ACC112 (cell line): ENCODE measurements at regions not wholly inside any gene's neighbourhood (a gene's known extent, or its start where the extent isn't known, plus 50 kb on each side); places are given as distances from the start of the nearest gene placed in this dataset.

Experiments
- H2AFZ ChIP-seq: fragments of 200-600 bp; sonication (generic); one replicate; pipeline ENCODE4 v1.6.0; 2017; ENCODE audit warnings: antibody characterized with exemption, low read length; ENCODE audit not compliant: unreplicated experiment
- H3K27ac ChIP-seq: fragments of 200-600 bp; sonication (generic); 2 replicates; pipeline ENCODE4 v1.5.1; 2014; ENCODE audit warnings: low read depth, mild to moderate bottlenecking, antibody characterized with exemption, low read length, moderate library complexity
- H3K27me3 ChIP-seq: fragments of 200-600 bp; sonication (generic); 2 replicates; pipeline ENCODE4 v1.6.1; 2014; ENCODE audit warnings: mild to moderate bottlenecking, antibody characterized with exemption, low read length, moderate library complexity, mixed read lengths; ENCODE audit not compliant: insufficient read depth
- H3K36me3 ChIP-seq: fragments of 200-600 bp; sonication (generic); 2 replicates; pipeline ENCODE4 v1.6.1; 2016; ENCODE audit warnings: mild to moderate bottlenecking, antibody characterized with exemption, low read length, moderate library complexity, mixed read lengths; ENCODE audit not compliant: insufficient read depth
- H3K4me1 ChIP-seq: fragments of 200-600 bp; sonication (generic); one replicate; pipeline ENCODE4 v1.6.1; 2016; ENCODE audit warnings: low read length, mixed read lengths; ENCODE audit not compliant: insufficient read depth, unreplicated experiment, control insufficient read depth
- H3K4me3 ChIP-seq: fragments of 200-600 bp; sonication (generic); 2 replicates; pipeline ENCODE4 v1.5.1; 2014; ENCODE audit warnings: mild to moderate bottlenecking, low read depth, low read length
- H3K79me2 ChIP-seq: fragments of 200-600 bp; sonication (generic); one replicate; pipeline ENCODE4 v1.6.0; 2016; ENCODE audit warnings: low read length; ENCODE audit not compliant: control insufficient read depth, unreplicated experiment, insufficient read depth

- Histone ChIP-seq H3K4me3 (no peak overlapping the region), H3K4me1 (peaks cover 46% of the 10 kb centered on the region), H2AFZ (no peak overlapping the region), H3K36me3 (0 out of 2 replicates have a peak, but pooled peaks cover 5% of the 10 kb centered on the region), H3K27me3 (no peaks in the 10 kb centered on the region), H3K27ac (no peak overlapping the region), H3K79me2 (no peaks in the 10 kb centered on the region)
These were observed 62.6 kb downstream of the RIN2 start for GRCh38 chr20:19820555-19821211.

GRCh38 chr20:19821606-19822005, 63.5 kb downstream of the RIN2 start:
- H3K27me3 ChIP-seq: no peaks in the 10 kb centered on the region
- H3K27ac ChIP-seq: no peak overlapping the region

DNA sequence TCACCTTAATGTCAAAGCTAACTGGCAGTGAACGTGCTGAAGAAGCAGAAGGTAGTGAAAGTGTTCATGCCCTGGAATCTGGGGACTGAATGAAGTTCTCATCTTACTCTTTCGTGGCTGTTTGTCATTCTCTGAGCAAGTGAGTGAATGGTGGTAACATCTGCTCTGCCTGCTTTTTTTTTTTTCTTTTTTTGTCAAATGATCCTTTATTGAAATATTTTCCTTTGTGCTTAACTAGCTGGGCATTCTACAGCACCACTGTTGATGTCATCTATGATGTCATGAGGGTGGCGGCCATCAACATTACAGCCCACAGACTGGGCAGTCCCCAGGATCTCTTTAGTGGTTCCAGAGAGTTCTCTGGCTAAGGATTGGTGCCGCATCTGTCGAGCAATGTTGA, 65.2 kb downstream of the RIN2 start:
- Histone ChIP-seq H3K36me3 (0 out of 2 replicates have a peak, but pooled peaks cover 5% of the 10 kb centered on the region), H3K79me2 (no peaks in the 10 kb centered on the region), H3K4me1 (peaks cover 25% of the 10 kb centered on the region), H3K27me3 (no peaks in the 10 kb centered on the region), H2AFZ (no peak overlapping the region), H3K27ac (no peak overlapping the region), H3K4me3 (no peak overlapping the region)

More at GRCh38 chr20:19821606-19822005, 63.5 kb downstream of the RIN2 start:
- H3K4me3 ChIP-seq: no peak overlapping the region
- H3K79me2 ChIP-seq: no peaks in the 10 kb centered on the region
- H2AFZ ChIP-seq: no peak overlapping the region
- H3K4me1 ChIP-seq: peaks cover 37% of the 10 kb centered on the region
- 0 out of 2 replicates have a peak, but pooled peaks cover 5% of the 10 kb centered on the region for H3K36me3 ChIP-seq

GRCh38 chr20:19823971-19824370, 65.9 kb downstream of the RIN2 start:
- Histone ChIP-seq H3K27ac (no peak overlapping the region), H3K27me3 (no peaks in the 10 kb centered on the region), H2AFZ (no peak overlapping the region), H3K4me3 (no peak overlapping the region), H3K4me1 (peaks cover 25% of the 10 kb centered on the region), H3K79me2 (no peaks in the 10 kb centered on the region), H3K36me3 (0 out of 2 replicates have a peak, but pooled peaks cover 3% of the 10 kb centered on the region)

GRCh38 chr20:19824861-19825260, 66.8 kb downstream of the RIN2 start:
- peaks cover 25% of the 10 kb centered on the region for H3K4me1 ChIP-seq
- no peaks in the 10 kb centered on the region for H3K27me3 ChIP-seq
- no peak overlapping the region for H3K27ac ChIP-seq
- no peaks in the 10 kb centered on the region for H3K79me2 ChIP-seq
- H3K4me3 ChIP-seq: no peak overlapping the region
- no peak overlapping the region for H2AFZ ChIP-seq
- no peaks in the 10 kb centered on the region; the same call in 1 of the 2 replicates for H3K36me3 ChIP-seq

GRCh38 chr20:19826179-19826914, 68.3 kb downstream of the RIN2 start:
- Histone ChIP-seq H3K27me3 (no peaks in the 10 kb centered on the region), H3K36me3 (no peaks in the 10 kb centered on the region; the same call in 1 of the 2 replicates), H3K4me3 (no peak overlapping the region), H3K79me2 (no peaks in the 10 kb centered on the region), H3K27ac (no peak overlapping the region), H2AFZ (no peak overlapping the region), H3K4me1 (peaks cover 15% of the 10 kb centered on the region)

GRCh38 chr20:19827818-19828217, 69.8 kb downstream of the RIN2 start:
- no peaks in the 10 kb centered on the region for H3K27me3 ChIP-seq
- no peak overlapping the region for H3K27ac ChIP-seq
- H3K79me2 ChIP-seq: no peaks in the 10 kb centered on the region
- no peak overlapping the region for H3K4me3 ChIP-seq
- no peaks in the 10 kb centered on the region; the same call in 1 of the 2 replicates for H3K36me3 ChIP-seq
- no peak overlapping the region for H2AFZ ChIP-seq
- peaks cover 15% of the 10 kb centered on the region for H3K4me1 ChIP-seq

GRCh38 chr20:19828232-19828631, 70.2 kb downstream of the RIN2 start:
- no peaks in the 10 kb centered on the region for H3K27me3 ChIP-seq
- peaks cover 15% of the 10 kb centered on the region for H3K4me1 ChIP-seq
- H2AFZ ChIP-seq: no peak overlapping the region
- H3K79me2 ChIP-seq: no peaks in the 10 kb centered on the region
- H3K27ac ChIP-seq: no peak overlapping the region
- no peaks in the 10 kb centered on the region; the same call in 1 of the 2 replicates for H3K36me3 ChIP-seq
- H3K4me3 ChIP-seq: no peak overlapping the region

- H3K4me1 ChIP-seq: peaks cover 5% of the 10 kb centered on the region
- no peaks in the 10 kb centered on the region for H3K27me3 ChIP-seq
- no peak overlapping the region for H3K4me3 ChIP-seq
- no peaks in the 10 kb centered on the region for H3K79me2 ChIP-seq
- no peak overlapping the region for H2AFZ ChIP-seq
- H3K27ac ChIP-seq: no peak overlapping the region
- H3K36me3 ChIP-seq: no peaks in the 10 kb centered on the region; the same call in 1 of the 2 replicates
These were observed 72.2 kb downstream of the RIN2 start for GRCh38 chr20:19830211-19830785.

- no peak overlapping the region for H3K27ac ChIP-seq
- H3K36me3 ChIP-seq: no peaks in the 10 kb centered on the region; the same call in 1 of the 2 replicates
- H3K4me3 ChIP-seq: no peak overlapping the region
- H3K79me2 ChIP-seq: no peaks in the 10 kb centered on the region
- peaks cover 3% of the 10 kb centered on the region for H3K4me1 ChIP-seq
- no peak overlapping the region for H2AFZ ChIP-seq
- no peaks in the 10 kb centered on the region for H3K27me3 ChIP-seq
These were observed 74.8 kb downstream of the RIN2 start for GRCh38 chr20:19832875-19833274.
